ENCODE measurements at regions not wholly inside any gene's neighbourhood (a gene's known extent, or its start where the extent isn't known, plus 50 kb on each side); places are given as distances from the start of the nearest gene placed in this dataset.

GRCh38 chr5:172506251-172506650 lies 51.9 kb upstream of the SH3PXD2B start:
- H3K4me1 ChIP-seq (ENCODE audit: insufficient read depth) = peaks cover 7% of the 10 kb centered on the region
- H3K4me3 ChIP-seq = no peak overlapping the region
- no peak for DNase-seq (ENCODE audit: low spot score)
- no peaks in the 10 kb centered on the region for H3K27me3 ChIP-seq
- H2AFZ ChIP-seq = no peak overlapping the region
- TF ChIP-seq EZH2 (IDR thresholded peaks at IDR 0.05; ENCODE audit: borderline replicate concordance) = no peak
- no peak for TF ChIP-seq CTCF (IDR thresholded peaks at IDR 0.05; ENCODE audit: poor library complexity)
- TF ChIP-seq EZH2phosphoT487 (IDR thresholded peaks at IDR 0.05; ENCODE audit: low read depth, severe bottlenecking, unreplicated experiment) = no peak
- no peak overlapping the region for H3K4me2 ChIP-seq
- H3K9me2 ChIP-seq (replicated peaks; ENCODE audit: insufficient read depth) = no peaks in the 10 kb centered on the region
- H4K20me1 ChIP-seq (ENCODE audit: insufficient read depth, poor library complexity, severe bottlenecking) = no peaks in the 10 kb centered on the region
- H3K79me2 ChIP-seq = no peaks in the 10 kb centered on the region
- no peaks in the 10 kb centered on the region for H3K9me3 ChIP-seq (ENCODE audit: low read depth)
- no peak overlapping the region for H3K27ac ChIP-seq
- H3K36me3 ChIP-seq (replicated peaks; ENCODE audit: insufficient read depth, low read depth) = no peaks in the 10 kb centered on the region
- WGBS (ENCODE audit: low lambda C conversion rate, missing lambda C conversion rate) = 60% methylated on average over 7 of the region's 7 CpGs

- no peaks in the 10 kb centered on the region for H3K27me3 ChIP-seq
- TF ChIP-seq EZH2phosphoT487 (IDR thresholded peaks at IDR 0.05; ENCODE audit: low read depth, severe bottlenecking, unreplicated experiment) = no peak
- TF ChIP-seq CTCF (IDR thresholded peaks at IDR 0.05; ENCODE audit: poor library complexity) = no peak
- no peak for TF ChIP-seq EZH2 (IDR thresholded peaks at IDR 0.05; ENCODE audit: borderline replicate concordance)
- WGBS (ENCODE audit: low lambda C conversion rate, missing lambda C conversion rate) = 77% methylated on average over 4 of the region's 7 CpGs
- H3K9me2 ChIP-seq (replicated peaks; ENCODE audit: insufficient read depth) = no peaks in the 10 kb centered on the region
- H3K36me3 ChIP-seq (replicated peaks; ENCODE audit: insufficient read depth, low read depth) = no peaks in the 10 kb centered on the region
- no peak overlapping the region for H3K27ac ChIP-seq
- no peaks in the 10 kb centered on the region for H4K20me1 ChIP-seq (ENCODE audit: insufficient read depth, poor library complexity, severe bottlenecking)
- no peak overlapping the region for H2AFZ ChIP-seq
- H3K4me1 ChIP-seq (ENCODE audit: insufficient read depth) = peaks cover 7% of the 10 kb centered on the region
- no peaks in the 10 kb centered on the region for H3K9me3 ChIP-seq (ENCODE audit: low read depth)
- no peak overlapping the region for H3K4me3 ChIP-seq
- H3K79me2 ChIP-seq = no peaks in the 10 kb centered on the region
- DNase-seq (ENCODE audit: low spot score) = no peak
- H3K4me2 ChIP-seq = no peak overlapping the region
Measured at GRCh38 chr5:172505845-172506244, 51.5 kb upstream of the SH3PXD2B start.

GRCh38 chr5:172505403-172505759 lies 51.1 kb upstream of the SH3PXD2B start:
- no peaks in the 10 kb centered on the region for H4K20me1 ChIP-seq (ENCODE audit: insufficient read depth, poor library complexity, severe bottlenecking)
- WGBS (ENCODE audit: low lambda C conversion rate, missing lambda C conversion rate) = 76% methylated on average over 8 of the region's 8 CpGs
- no peaks in the 10 kb centered on the region for H3K36me3 ChIP-seq (replicated peaks; ENCODE audit: insufficient read depth, low read depth)
- H3K4me3 ChIP-seq = no peak overlapping the region
- no peak overlapping the region for H3K4me2 ChIP-seq
- H3K27ac ChIP-seq = no peak overlapping the region
- TF ChIP-seq EZH2 (IDR thresholded peaks at IDR 0.05; ENCODE audit: borderline replicate concordance) = no peak
- TF ChIP-seq EZH2phosphoT487 (IDR thresholded peaks at IDR 0.05; ENCODE audit: low read depth, severe bottlenecking, unreplicated experiment) = no peak
- no peak for TF ChIP-seq CTCF (IDR thresholded peaks at IDR 0.05; ENCODE audit: poor library complexity)
- H3K9me2 ChIP-seq (replicated peaks; ENCODE audit: insufficient read depth) = no peaks in the 10 kb centered on the region
- H3K79me2 ChIP-seq = no peaks in the 10 kb centered on the region
- H3K4me1 ChIP-seq (ENCODE audit: insufficient read depth) = peaks cover 7% of the 10 kb centered on the region
- H3K27me3 ChIP-seq = no peaks in the 10 kb centered on the region
- no peak overlapping the region for H2AFZ ChIP-seq
- no peak for DNase-seq (ENCODE audit: low spot score)
- no peaks in the 10 kb centered on the region for H3K9me3 ChIP-seq (ENCODE audit: low read depth)
